OCI-LY3 (cell line): ENCODE measurements at regions not wholly inside any gene's neighbourhood (a gene's known extent, or its start where the extent isn't known, plus 50 kb on each side); places are given as distances from the start of the nearest gene placed in this dataset.

Source experiments
- CTCF ChIP-seq: fragments of 200-600, 300-600 bp; sonication (generic); IDR thresholded peaks from 2 replicates; pipeline ENCODE4 v1.5.1; 2014; ENCODE audit warnings: antibody characterized with exemption, low read length, low read depth
- EZH2phosphoT487 ChIP-seq: fragments of 200-600 bp; shearing (Covaris generic); IDR thresholded peaks from 2 replicates; pipeline ENCODE4 v1.6.1; 2018; ENCODE audit warnings: antibody characterized with exemption, mixed run types, low read depth

DNA sequence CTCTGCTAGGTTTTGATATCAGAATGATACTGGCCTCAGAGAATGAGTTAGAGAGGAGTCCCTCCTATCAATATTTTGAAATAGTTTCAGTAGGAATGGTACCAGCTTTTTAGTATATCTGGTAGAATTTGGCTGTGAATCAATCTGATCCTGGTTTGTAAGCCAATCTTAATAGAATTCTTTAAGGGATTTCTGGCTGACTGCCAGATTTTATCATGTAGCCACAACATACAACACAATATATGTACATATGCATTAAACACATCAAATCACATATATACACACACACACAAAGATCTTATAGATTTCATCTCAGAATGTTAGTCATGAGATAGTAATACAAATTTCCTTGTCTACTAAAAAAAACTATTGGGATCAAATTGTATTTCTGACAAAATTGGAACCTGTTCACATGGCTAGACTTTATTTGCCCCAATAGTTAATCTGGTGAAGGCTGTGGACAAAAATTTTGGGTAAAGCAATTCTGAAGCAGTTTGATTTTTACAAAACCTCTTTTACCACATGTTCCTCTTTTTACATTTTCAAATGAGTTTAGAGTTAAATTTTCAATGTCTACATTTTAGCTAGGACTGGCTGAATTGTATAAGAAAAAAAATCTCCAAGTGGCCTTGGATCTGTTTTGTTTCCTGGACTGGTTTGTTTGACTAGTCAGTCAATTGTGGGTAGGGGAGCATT, 151.7 kb downstream of the FASLG start:
- TF ChIP-seq CTCF (no peak), EZH2phosphoT487 (no peak)
